T-helper 22 cell (primary cell): ENCODE measurements at regions not wholly inside any gene's neighbourhood (a gene's known extent, or its start where the extent isn't known, plus 50 kb on each side); places are given as distances from the start of the nearest gene placed in this dataset.

ENCODE experiments used
- DNase-seq: peaks from one replicate; pipeline ENCODE4 v3.0.0-alpha.2; 2020; ENCODE audit warnings: low read depth

GRCh38 chr22:49324527-49325491 is 502.9 kb downstream of the BRD1 start:
- DNase-seq, result no peak

DNA sequence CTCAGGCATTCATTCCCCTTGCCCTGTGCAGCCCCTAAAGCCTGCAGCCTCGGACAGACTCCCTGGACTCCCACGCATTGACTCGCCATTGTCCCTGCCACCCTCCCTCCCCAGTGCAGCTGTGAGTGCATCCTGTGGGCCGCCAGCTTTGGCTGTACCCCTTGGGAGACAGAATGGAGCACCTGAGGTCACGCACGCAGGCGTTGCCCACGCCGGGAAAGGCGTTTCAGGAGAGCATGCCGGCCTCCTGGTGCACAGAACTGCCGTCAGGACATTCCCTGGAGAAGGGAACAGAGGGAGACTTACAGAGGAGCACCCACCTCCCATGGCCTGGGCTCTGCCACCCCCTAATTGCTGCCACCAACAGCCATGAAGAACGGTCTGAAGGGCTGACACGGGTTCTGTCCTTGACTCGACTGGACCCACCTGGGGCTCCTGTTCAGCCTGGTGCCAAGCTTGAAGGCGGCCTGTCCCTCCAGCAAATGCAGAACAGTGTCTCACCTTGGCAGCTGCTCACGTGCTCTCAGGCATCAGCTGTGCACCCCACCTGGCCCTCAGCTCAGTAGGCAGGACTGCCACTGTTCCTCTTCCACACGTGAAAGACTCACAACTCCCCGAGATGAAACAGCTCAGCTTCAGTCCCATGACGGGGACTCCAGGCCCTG is 503.8 kb downstream of the BRD1 start:
- no peak for DNase-seq

DNA sequence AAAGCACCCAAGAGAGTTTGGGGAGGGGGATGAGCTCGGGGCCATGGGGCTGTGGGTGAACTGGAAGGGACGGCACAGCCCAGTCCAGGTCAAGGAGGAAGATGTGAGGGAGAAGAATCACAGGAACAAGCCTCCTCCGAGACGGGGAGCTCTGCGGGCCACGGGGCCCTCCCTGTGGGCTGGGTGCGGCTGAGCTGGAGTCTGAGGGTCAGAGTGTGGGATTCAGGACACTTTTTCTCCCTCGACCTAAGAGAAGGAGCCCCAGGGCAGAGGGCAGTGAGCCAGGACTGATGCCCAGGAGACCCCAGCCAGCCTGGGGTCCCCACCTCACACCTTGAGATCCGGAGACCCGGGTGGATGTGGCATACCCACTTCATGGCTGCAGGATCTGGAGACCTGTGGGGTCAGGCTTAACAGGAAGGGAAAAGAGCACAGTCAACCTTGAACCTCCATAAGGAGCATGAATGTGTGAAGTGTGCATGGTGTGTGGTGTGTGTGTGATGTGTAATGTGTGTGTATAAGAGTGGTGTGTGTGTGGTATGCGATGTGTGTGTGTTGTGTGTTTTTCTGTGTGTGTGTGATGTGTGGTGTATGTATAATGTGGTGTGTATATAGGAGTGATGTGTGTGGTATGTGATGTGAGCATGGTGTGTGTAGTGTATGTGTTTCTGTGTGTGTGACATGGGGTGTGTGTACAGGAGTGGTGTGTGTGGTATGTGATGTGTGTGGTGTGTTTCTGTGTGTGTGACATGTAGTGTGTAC is 504.6 kb downstream of the BRD1 start:
- no peak for DNase-seq

DNA sequence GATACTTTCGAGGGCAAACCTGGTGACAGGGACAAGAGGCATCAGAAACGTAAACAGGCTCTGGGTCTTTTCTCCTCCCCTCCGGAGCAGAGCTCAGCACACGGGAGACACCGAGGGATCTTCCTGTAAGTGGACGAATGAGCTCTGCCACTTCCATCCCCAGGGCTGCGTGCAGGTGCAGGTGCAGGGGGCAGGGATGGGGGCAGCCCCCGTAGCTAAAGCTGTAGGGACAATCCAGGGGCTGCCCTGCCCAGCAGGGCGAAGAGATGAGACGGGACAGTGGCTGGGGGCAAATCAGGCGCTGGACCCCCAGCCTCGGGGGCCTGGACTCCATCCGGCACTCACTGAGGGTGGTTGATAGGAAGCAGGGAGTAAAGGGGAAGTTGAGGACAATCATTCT is 505.4 kb downstream of the BRD1 start:
- no peak for DNase-seq

DNA sequence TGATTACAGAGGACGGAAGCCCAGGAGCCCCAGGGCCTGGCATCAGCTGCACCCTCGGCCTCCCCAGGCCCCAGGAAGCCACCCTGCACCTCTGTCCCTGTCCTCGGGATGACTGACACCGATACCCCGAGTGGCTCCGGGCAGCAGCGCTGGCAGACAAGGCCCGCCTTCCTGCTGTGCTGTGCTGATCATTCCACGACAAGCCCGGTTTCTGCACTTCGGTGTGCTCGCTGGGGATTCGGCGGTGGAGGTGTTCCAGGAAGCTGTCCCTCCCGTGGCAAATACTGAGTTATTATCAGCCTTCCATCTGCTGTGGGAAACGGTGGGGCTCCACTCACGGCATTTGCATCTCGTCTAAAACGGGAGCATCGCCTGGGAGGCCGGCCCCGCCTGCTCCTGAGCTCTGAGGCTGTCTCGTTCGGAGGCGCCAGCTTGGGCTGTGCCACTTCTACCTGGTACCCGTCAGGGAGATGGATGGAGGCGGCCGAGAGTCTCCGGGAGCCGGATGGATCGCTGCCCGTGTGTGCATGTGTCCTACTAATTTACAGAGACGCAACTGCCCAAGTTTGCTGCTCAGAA is 506.1 kb downstream of the BRD1 start:
- DNase-seq, result no peak

- no peak for DNase-seq
Observed at GRCh38 chr22:49320714-49321476, 506.8 kb downstream of the BRD1 start.

DNA sequence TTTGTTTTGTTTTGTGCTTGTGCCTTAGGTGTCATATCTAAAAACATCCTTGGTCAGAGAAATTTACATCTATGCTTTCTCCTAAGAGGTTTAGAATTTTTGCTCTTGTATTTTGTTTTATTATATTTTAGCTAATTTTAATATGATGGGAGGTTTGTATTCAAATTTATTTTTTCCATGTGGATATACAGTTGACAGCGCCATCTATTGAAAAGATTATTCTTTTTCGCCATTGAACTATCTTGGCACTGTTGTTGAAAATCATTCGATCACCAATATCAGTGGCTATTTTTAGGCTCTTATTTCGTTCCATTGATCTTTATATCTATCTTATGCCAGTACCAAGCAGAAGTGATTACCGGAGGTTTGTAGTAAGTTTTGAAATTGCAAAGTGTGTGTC is 510.3 kb downstream of the BRD1 start:
- no peak for DNase-seq

DNA sequence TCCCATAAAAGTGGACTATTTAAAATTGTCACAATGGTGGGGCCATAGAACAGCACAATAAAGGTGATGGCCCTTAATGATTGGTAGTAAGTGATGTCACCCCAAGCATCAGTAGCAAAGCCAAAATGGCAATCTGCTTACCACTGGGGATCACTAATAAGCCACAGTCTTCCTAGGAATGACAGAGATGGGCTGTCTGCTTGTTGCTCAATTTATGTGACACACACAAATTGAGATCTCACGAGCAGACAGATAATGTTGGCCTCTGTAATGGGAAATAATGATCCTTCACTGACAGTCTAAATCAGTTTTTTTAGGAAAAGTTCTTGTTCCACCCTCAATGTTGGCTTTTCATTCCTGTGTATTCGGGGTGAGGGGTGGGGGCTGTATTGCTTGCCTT is 515.1 kb downstream of the BRD1 start:
- no peak for DNase-seq

GRCh38 chr22:49310354-49310753 is 517.3 kb downstream of the BRD1 start:
- no peak for DNase-seq

GRCh38 chr22:49308300-49308699 is 519.4 kb downstream of the BRD1 start:
- DNase-seq, result no peak

GRCh38 chr22:49307870-49308269 is 519.8 kb downstream of the BRD1 start:
- DNase-seq, result no peak

GRCh38 chr22:49307481-49307830 is 520.2 kb downstream of the BRD1 start:
- no peak for DNase-seq

- no peak for DNase-seq
Observed at GRCh38 chr22:49306632-49307480, 520.8 kb downstream of the BRD1 start.

DNA sequence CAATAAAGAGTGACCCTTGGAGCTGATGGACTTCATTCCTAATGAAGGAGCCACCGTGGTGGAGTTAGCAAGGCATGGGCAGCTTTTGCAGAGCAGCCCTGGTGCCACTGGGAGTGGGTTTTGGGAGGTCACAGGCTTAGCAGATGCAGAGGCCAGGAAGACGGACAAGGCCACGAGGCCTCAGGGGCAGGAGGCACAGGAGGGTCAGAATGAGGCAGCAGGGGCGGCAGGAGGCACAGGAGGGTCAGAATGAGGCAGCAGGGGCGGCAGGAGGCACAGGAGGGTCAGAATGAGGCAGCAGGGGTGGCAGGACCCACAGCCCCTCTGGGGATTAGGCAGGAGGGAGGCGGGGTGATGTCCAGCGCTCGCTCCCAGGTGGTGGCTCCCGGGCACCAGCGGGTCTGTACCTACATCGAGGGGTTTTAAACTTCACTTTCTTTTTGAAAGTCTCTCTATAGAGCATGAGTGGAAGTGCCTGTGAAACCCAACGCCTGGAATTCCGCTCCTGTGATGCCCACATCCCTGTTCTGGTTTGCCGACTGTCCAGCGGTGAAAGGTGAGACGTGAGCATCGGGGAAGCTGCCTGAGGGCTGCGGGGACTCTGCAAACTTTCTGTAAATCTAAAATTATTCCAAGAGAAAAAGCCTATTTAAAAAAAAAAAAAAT is 521.6 kb downstream of the BRD1 start:
- DNase-seq, result no peak

DNA sequence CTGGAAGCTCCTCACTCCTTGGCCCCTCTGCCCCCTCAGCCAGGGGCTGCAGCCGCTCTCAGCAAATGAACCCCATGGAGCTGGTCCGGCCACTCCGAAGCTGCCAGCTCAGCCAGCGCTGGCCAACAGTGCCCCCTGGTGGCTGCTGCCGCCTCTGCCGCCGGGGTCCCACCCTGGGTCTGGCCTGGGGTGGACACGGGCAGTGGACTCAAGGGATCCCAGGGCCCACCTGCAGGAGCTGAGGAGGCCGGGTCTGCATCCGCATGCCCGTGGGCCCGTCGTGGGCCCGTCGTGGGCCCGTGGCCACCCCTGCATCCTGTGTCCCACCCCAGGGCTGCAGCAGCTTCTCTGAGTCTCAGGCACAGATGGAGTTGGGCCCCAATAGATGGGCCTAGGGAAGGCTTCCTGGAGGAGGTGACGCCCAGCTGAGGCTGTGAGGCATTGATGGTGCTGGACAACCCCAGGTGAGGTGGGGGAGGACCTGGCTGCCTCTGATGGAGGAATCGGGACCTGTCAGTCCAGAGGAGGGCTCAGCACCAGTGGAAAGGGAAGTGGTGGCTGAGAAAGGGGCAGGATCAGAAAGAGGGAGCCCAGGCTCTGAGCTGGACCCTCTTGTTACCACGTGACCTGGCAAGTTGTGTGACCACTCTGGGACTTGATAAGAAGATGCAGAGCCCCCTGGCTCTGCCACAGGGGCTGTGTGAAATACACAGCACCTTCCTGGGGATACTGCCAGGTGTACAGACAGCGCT is 522.3 kb downstream of the BRD1 start:
- DNase-seq, result no peak

DNA sequence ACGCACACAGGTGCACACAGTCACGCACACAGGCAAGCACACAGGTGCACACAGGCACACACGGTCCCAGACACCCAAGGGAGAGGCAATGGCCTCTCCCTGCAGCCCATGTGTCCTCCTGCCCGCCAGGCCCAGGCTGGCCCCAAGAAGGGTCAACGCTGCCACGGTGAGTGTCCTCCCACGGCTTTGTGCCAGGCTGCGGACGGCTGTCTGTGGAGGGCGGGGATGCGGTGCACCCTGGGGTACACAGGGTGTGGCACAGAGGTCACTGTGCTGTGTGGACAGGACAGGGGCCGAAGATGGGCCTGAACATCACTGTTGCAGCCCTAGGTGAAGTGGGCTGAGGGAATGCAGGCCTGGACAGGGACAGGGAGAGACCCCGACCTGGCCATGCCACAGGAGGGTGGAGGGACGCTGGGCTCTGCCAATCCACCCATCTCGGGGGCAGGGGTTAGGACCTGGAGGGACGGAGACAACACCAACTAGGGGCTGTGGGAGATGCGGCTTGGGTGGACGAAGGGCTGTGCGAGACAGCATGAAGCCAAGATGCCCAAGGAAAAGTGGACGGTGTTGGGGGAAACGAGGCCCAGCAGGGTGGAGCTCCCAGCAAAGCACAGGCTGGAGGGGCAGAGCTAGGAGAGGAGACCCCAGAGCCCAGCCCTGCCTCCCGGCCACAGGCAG is 523.8 kb downstream of the BRD1 start:
- no peak for DNase-seq

- DNase-seq, result no peak
Observed at GRCh38 chr22:49303061-49303735, 524.5 kb downstream of the BRD1 start.

- DNase-seq, result no peak
Observed at GRCh38 chr22:49302530-49302929, 525.1 kb downstream of the BRD1 start.
